ENCODE measurements at regions not wholly inside any gene's neighbourhood (a gene's known extent, or its start where the extent isn't known, plus 50 kb on each side); places are given as distances from the start of the nearest gene placed in this dataset.

GRCh38 chr3:111472556-111472955 lies 69.4 kb upstream of the CD96 start (continued):
- TF ChIP-seq CHD7 (IDR thresholded peaks at IDR 0.05; ENCODE audit: insufficient replicate concordance, low read length) (no peak), ZNF274 (IDR thresholded peaks at IDR 0.05; ENCODE audit: borderline replicate concordance, extremely low read depth, low read length) (no peak), TCF12 (IDR thresholded peaks at IDR 0.05; ENCODE audit: low read depth, low read length) (no peak), USF2 (IDR thresholded peaks at IDR 0.05; ENCODE audit: low read length) (no peak), KDM1A (IDR thresholded peaks at IDR 0.05; ENCODE audit: borderline replicate concordance, low read length) (no peak), RBBP5 (IDR thresholded peaks at IDR 0.05; ENCODE audit: borderline replicate concordance, low read depth, low read length) (no peak), HDAC6 (IDR thresholded peaks at IDR 0.05; ENCODE audit: low read depth, low read length) (no peak), PHF8 (conservative IDR thresholded peaks at IDR 0.05; ENCODE audit: low read depth, low read length) (no peak), BCL11A (IDR thresholded peaks at IDR 0.05; ENCODE audit: low read depth in 2 of 2, low read length in 2 of 2) (no peak), YY1 (IDR thresholded peaks at IDR 0.05; ENCODE audit: low read depth, low read length) (no peak), JUN (IDR thresholded peaks at IDR 0.05; ENCODE audit: low read depth, low read length) (no peak), FOSL1 (IDR thresholded peaks at IDR 0.05; ENCODE audit: insufficient read depth, low read depth, low read length) (no peak)

Data from H1 (cell line).